ENCODE measurements at regions not wholly inside any gene's neighbourhood (a gene's known extent, or its start where the extent isn't known, plus 50 kb on each side); places are given as distances from the start of the nearest gene placed in this dataset.

DNA sequence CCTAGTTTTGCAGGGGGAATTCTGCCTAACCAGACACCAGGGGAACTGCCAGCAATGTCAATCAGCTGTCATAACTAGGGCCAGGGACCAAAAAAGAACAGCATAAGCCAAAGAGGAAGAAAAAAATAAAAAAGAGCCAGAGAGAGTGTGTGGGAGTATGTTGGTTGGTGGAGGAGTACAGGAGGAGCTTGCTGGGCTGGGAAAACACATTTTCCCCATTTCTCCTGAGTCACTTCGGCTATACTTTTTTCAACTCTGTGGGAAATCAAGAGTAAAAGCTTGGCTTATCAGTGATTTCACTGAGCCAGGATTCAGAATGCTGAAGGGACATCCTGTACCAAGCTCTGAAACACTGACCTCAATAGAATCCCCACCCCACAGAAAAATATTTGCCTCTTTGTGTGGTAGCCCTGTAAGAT is 144.7 kb upstream of the DPH6 start (continued):
- TF ChIP-seq, protein P1, sequence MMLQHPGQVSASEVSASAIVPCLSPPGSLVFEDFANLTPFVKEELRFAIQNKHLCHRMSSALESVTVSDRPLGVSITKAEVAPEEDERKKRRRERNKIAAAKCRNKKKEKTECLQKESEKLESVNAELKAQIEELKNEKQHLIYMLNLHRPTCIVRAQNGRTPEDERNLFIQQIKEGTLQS (IDR thresholded peaks at IDR 0.05): no peak
- TF ChIP-seq, protein P1 (CRISPR knock-in tag; conservative IDR thresholded peaks at IDR 0.05): no peak
- TF ChIP-seq MAFK (IDR thresholded peaks at IDR 0.05; ENCODE audit: low read length): peak; percentile 23; the same call in 1 of the 2 replicates
- TF ChIP-seq, protein P2, sequence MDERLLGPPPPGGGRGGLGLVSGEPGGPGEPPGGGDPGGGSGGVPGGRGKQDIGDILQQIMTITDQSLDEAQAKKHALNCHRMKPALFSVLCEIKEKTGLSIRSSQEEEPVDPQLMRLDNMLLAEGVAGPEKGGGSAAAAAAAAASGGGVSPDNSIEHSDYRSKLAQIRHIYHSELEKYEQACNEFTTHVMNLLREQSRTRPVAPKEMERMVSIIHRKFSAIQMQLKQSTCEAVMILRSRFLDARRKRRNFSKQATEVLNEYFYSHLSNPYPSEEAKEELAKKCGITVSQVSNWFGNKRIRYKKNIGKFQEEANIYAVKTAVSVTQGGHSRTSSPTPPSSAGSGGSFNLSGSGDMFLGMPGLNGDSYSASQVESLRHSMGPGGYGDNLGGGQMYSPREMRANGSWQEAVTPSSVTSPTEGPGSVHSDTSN (CRISPR knock-in tag; IDR thresholded peaks at IDR 0.05; ENCODE audit: low read depth): no peak
- TF ChIP-seq, protein P2 (tag; conservative IDR thresholded peaks at IDR 0.05; ENCODE audit: low read depth): peak; percentile 49; the same call in 1 of the 2 replicates
- TF ChIP-seq, protein P3, sequence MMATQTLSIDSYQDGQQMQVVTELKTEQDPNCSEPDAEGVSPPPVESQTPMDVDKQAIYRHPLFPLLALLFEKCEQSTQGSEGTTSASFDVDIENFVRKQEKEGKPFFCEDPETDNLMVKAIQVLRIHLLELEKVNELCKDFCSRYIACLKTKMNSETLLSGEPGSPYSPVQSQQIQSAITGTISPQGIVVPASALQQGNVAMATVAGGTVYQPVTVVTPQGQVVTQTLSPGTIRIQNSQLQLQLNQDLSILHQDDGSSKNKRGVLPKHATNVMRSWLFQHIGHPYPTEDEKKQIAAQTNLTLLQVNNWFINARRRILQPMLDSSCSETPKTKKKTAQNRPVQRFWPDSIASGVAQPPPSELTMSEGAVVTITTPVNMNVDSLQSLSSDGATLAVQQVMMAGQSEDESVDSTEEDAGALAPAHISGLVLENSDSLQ (IDR thresholded peaks at IDR 0.05): peak; percentile 82
- TF ChIP-seq HDGF (IDR thresholded peaks at IDR 0.05): no peak
- no peak for TF ChIP-seq MBD2 (IDR thresholded peaks at IDR 0.05; ENCODE audit: borderline replicate concordance, low read depth)
- TF ChIP-seq, protein P4, sequence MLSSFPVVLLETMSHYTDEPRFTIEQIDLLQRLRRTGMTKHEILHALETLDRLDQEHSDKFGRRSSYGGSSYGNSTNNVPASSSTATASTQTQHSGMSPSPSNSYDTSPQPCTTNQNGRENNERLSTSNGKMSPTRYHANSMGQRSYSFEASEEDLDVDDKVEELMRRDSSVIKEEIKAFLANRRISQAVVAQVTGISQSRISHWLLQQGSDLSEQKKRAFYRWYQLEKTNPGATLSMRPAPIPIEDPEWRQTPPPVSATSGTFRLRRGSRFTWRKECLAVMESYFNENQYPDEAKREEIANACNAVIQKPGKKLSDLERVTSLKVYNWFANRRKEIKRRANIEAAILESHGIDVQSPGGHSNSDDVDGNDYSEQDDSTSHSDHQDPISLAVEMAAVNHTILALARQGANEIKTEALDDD (IDR thresholded peaks at IDR 0.05): peak; percentile 63
- 0 out of 2 replicates have a peak, but pooled peaks have one; percentile 5 for TF ChIP-seq MAFG (tag; conservative IDR thresholded peaks at IDR 0.05)
- TF ChIP-seq CEBPB (tag; IDR thresholded peaks at IDR 0.05): no peak
- TF ChIP-seq EGR1 (conservative IDR thresholded peaks at IDR 0.05): peak; percentile 81
- no peak for TF ChIP-seq EWSR1 (IDR thresholded peaks at IDR 0.05; ENCODE audit: borderline replicate concordance, low read depth, partially characterized antibody)
- TF ChIP-seq NFATC3 (IDR thresholded peaks at IDR 0.05): no peak
- no peak for TF ChIP-seq ZNF79 (CRISPR knock-in tag; IDR thresholded peaks at IDR 0.05; ENCODE audit: low read depth)
- no peak for TF ChIP-seq RBM39 (optimal IDR thresholded peaks at IDR 0.05; ENCODE audit: low read depth, low read length)
- TF ChIP-seq RBBP5 (IDR thresholded peaks at IDR 0.05; ENCODE audit: borderline replicate concordance, insufficient read depth, low read length, poor library complexity, severe bottlenecking): no peak
- TF ChIP-seq, protein P5, sequence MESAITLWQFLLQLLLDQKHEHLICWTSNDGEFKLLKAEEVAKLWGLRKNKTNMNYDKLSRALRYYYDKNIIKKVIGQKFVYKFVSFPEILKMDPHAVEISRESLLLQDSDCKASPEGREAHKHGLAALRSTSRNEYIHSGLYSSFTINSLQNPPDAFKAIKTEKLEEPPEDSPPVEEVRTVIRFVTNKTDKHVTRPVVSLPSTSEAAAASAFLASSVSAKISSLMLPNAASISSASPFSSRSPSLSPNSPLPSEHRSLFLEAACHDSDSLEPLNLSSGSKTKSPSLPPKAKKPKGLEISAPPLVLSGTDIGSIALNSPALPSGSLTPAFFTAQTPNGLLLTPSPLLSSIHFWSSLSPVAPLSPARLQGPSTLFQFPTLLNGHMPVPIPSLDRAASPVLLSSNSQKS (CRISPR knock-in tag; IDR thresholded peaks at IDR 0.05): no peak
- TF ChIP-seq SMARCE1 (IDR thresholded peaks at IDR 0.05): 0 out of 2 replicates have a peak, but pooled peaks have one; percentile 46
- no peak for TF ChIP-seq MIER1 (IDR thresholded peaks at IDR 0.05; ENCODE audit: low read depth)
